ENCODE measurements at regions not wholly inside any gene's neighbourhood (a gene's known extent, or its start where the extent isn't known, plus 50 kb on each side); places are given as distances from the start of the nearest gene placed in this dataset.

- no peaks in the 10 kb centered on the region for H3K27me3 ChIP-seq (ENCODE audit: control insufficient read depth, insufficient read depth, low read length)
- no peak overlapping the region for H3K4me3 Mint-ChIP-seq
- no peaks in the 10 kb centered on the region for H3K27me3 Mint-ChIP-seq (ENCODE audit: low read depth in 2 of 2)
Observed at GRCh38 chr3:6526321-6526720, 334.6 kb upstream of the GRM7 start.

GRCh38 chr3:6526861-6527260 is 334.1 kb upstream of the GRM7 start:
- Mint-ChIP-seq H3K27me3 (ENCODE audit: low read depth in 2 of 2) (no peaks in the 10 kb centered on the region), H3K27ac (no peak overlapping the region), H3K36me3 (no peaks in the 10 kb centered on the region), H3K4me1 (no peaks in the 10 kb centered on the region), H3K4me3 (no peak overlapping the region), H3K9me3 (peaks cover 5 to 7% of the 10 kb centered on the region in 2 donors)
- Histone ChIP-seq H3K36me3 (ENCODE audit: control insufficient read depth, insufficient read depth, low read length) (no peaks in the 10 kb centered on the region), H3K27ac (ENCODE audit: low read length) (no peak overlapping the region), H3K4me3 (ENCODE audit: low read length) (no peak overlapping the region), H3K27me3 (ENCODE audit: control insufficient read depth, insufficient read depth, low read length) (no peaks in the 10 kb centered on the region), H3K4me1 (ENCODE audit: control insufficient read depth, insufficient read depth, low read length) (no peaks in the 10 kb centered on the region), H3K9me3 (ENCODE audit: control insufficient read depth, insufficient read depth, low read length) (peaks cover 8% of the 10 kb centered on the region)
- TF ChIP-seq CTCF (IDR thresholded peaks at IDR 0.05), result no peak
- DNase-seq (no peak), ATAC-seq (no peak)
- intact Hi-C loops (cut with micrococcal nuclease), result no loop called here
- WGBS (ENCODE audit: insufficient coverage), result 7% methylated on average over 2 of the region's 2 CpGs

More at GRCh38 chr3:6526321-6526720, 334.6 kb upstream of the GRM7 start:
- no peaks in the 10 kb centered on the region for H3K36me3 ChIP-seq (ENCODE audit: control insufficient read depth, insufficient read depth, low read length)
- peaks cover 6 to 10% of the 10 kb centered on the region in 2 donors for H3K9me3 Mint-ChIP-seq
- H3K27ac ChIP-seq (ENCODE audit: low read length), result no peak overlapping the region
- no peak for TF ChIP-seq CTCF (IDR thresholded peaks at IDR 0.05)
- H3K27ac Mint-ChIP-seq, result no peak overlapping the region
- intact Hi-C loops (cut with micrococcal nuclease), result no loop called here
- 83% methylated on average over 6 of the region's 8 CpGs for WGBS (ENCODE audit: insufficient coverage)
- H3K4me3 ChIP-seq (ENCODE audit: low read length), result no peak overlapping the region
- DNase-seq (no peak), ATAC-seq (no peak)
- H3K4me1 ChIP-seq (ENCODE audit: control insufficient read depth, insufficient read depth, low read length), result no peaks in the 10 kb centered on the region
- no peaks in the 10 kb centered on the region for H3K36me3 Mint-ChIP-seq
- no peaks in the 10 kb centered on the region for H3K4me1 Mint-ChIP-seq
- H3K9me3 ChIP-seq (ENCODE audit: control insufficient read depth, insufficient read depth, low read length), result peaks cover 8% of the 10 kb centered on the region

GRCh38 chr3:6528951-6529350 is 332.0 kb upstream of the GRM7 start:
- DNase-seq, result no peak
- Histone ChIP-seq H3K27me3 (ENCODE audit: control insufficient read depth, insufficient read depth, low read length) (no peaks in the 10 kb centered on the region), H3K27ac (ENCODE audit: low read length) (no peak overlapping the region), H3K36me3 (ENCODE audit: control insufficient read depth, insufficient read depth, low read length) (no peaks in the 10 kb centered on the region), H3K4me1 (ENCODE audit: control insufficient read depth, insufficient read depth, low read length) (no peaks in the 10 kb centered on the region), H3K4me3 (ENCODE audit: low read length) (no peak overlapping the region), H3K9me3 (ENCODE audit: control insufficient read depth, insufficient read depth, low read length) (peaks cover 8% of the 10 kb centered on the region)
- no peaks in the 10 kb centered on the region for H3K36me3 Mint-ChIP-seq
- H3K27ac Mint-ChIP-seq, result no peak overlapping the region
- intact Hi-C loops (cut with micrococcal nuclease), result no loop called here
- H3K27me3 Mint-ChIP-seq (ENCODE audit: low read depth in 2 of 2), result no peaks in the 10 kb centered on the region
- H3K9me3 Mint-ChIP-seq, result peaks cover 0 to 7% of the 10 kb centered on the region in 2 donors
- no peak for ATAC-seq
- H3K4me1 Mint-ChIP-seq, result no peaks in the 10 kb centered on the region
- no peak for TF ChIP-seq CTCF (IDR thresholded peaks at IDR 0.05)
- H3K4me3 Mint-ChIP-seq, result no peak overlapping the region

- Histone ChIP-seq H3K4me1 (ENCODE audit: control insufficient read depth, insufficient read depth, low read length) (no peaks in the 10 kb centered on the region), H3K36me3 (ENCODE audit: control insufficient read depth, insufficient read depth, low read length) (no peaks in the 10 kb centered on the region), H3K4me3 (ENCODE audit: low read length) (no peak overlapping the region), H3K27me3 (ENCODE audit: control insufficient read depth, insufficient read depth, low read length) (no peaks in the 10 kb centered on the region), H3K27ac (ENCODE audit: low read length) (no peak overlapping the region), H3K9me3 (ENCODE audit: control insufficient read depth, insufficient read depth, low read length) (peaks cover 7% of the 10 kb centered on the region)
- no peak for TF ChIP-seq CTCF (IDR thresholded peaks at IDR 0.05)
- H3K36me3 Mint-ChIP-seq, result no peaks in the 10 kb centered on the region
- no peak for DNase-seq
- no peak for ATAC-seq
- no peak overlapping the region for H3K27ac Mint-ChIP-seq
- no peaks in the 10 kb centered on the region for H3K4me1 Mint-ChIP-seq
- H3K9me3 Mint-ChIP-seq, result peaks cover 2 to 11% of the 10 kb centered on the region in 2 donors
- H3K27me3 Mint-ChIP-seq (ENCODE audit: low read depth in 2 of 2), result no peaks in the 10 kb centered on the region
- H3K4me3 Mint-ChIP-seq, result no peak overlapping the region
- WGBS (ENCODE audit: insufficient coverage), result 86% methylated on average over 6 of the region's 6 CpGs
- intact Hi-C loops (cut with micrococcal nuclease), result no loop called here
Observed at GRCh38 chr3:6531153-6531552, 329.8 kb upstream of the GRM7 start.

Measured in natural killer cell (primary cell).